AG10803 (cell line): ENCODE measurements at regions not wholly inside any gene's neighbourhood (a gene's known extent, or its start where the extent isn't known, plus 50 kb on each side); places are given as distances from the start of the nearest gene placed in this dataset.

Source experiments
- DNase-seq: peaks from one replicate; pipeline ENCODE4 v3.0.0; 2010; ENCODE audit warnings: low read depth
- H3K4me3 ChIP-seq: 2 replicates; pipeline ENCODE4 v1.5.1; 2011; ENCODE audit warnings: mild to moderate bottlenecking, low read length, control low read depth
- CTCF ChIP-seq: conservative IDR thresholded peaks from 2 replicates; pipeline ENCODE4 v1.5.1; 2011; ENCODE audit warnings: mild to moderate bottlenecking, low read length, control low read depth, inconsistent platforms

- no peak for DNase-seq
- no peak overlapping the region for H3K4me3 ChIP-seq
- no peak for TF ChIP-seq CTCF
Measured at GRCh38 chr18:71951001-71951400, 593.1 kb downstream of the CBLN2 start.

- DNase-seq: no peak
- H3K4me3 ChIP-seq: no peak overlapping the region
- TF ChIP-seq CTCF: no peak
Measured at GRCh38 chr18:71942433-71942832, 601.7 kb downstream of the CBLN2 start.

GRCh38 chr18:71939483-71939882 lies 604.7 kb downstream of the CBLN2 start:
- H3K4me3 ChIP-seq: no peak overlapping the region
- no peak for TF ChIP-seq CTCF
- DNase-seq: no peak

- no peak overlapping the region for H3K4me3 ChIP-seq
- no peak for DNase-seq
- TF ChIP-seq CTCF: no peak
Measured at GRCh38 chr18:71936744-71937143, 607.4 kb downstream of the CBLN2 start.

- no peak for DNase-seq
- H3K4me3 ChIP-seq: no peak overlapping the region
- TF ChIP-seq CTCF: no peak
Measured at GRCh38 chr18:71919211-71919610, 624.9 kb downstream of the CBLN2 start.

- TF ChIP-seq CTCF: no peak
- H3K4me3 ChIP-seq: no peak overlapping the region
- DNase-seq: no peak
Measured at GRCh38 chr18:71913641-71914040, 630.5 kb downstream of the CBLN2 start.

- no peak for DNase-seq
- no peak for TF ChIP-seq CTCF
- H3K4me3 ChIP-seq: no peak overlapping the region
Measured at GRCh38 chr18:71902482-71902881, 641.7 kb downstream of the CBLN2 start.
